SK-N-MC (cell line): ENCODE measurements at regions not wholly inside any gene's neighbourhood (a gene's known extent, or its start where the extent isn't known, plus 50 kb on each side); places are given as distances from the start of the nearest gene placed in this dataset.
"Not testable (repeated sequence)": the region's sequence is repeated elsewhere in the genome, so short reads cannot be mapped to it uniquely, and the experiment has no call there.

ENCODE experiments used
- EZH2 ChIP-seq: fragments of 200-600 bp; sonication (generic); IDR thresholded peaks from one replicate; pipeline ENCODE4 v1.6.1; 2017; ENCODE audit warnings: antibody characterized with exemption
- FOXP2 ChIP-seq: optimal IDR thresholded peaks from 2 replicates; pipeline ENCODE3; 2011; ENCODE audit warnings: mild to moderate bottlenecking, moderate library complexity; ENCODE audit not compliant: insufficient read depth; ENCODE audit errors: extremely low read length, control extremely low read depth
- POLR2AphosphoS5 ChIP-seq: IDR thresholded peaks from 2 replicates; pipeline ENCODE4 v1.6.1; 2012; ENCODE audit warnings: mild to moderate bottlenecking, low read depth, low read length, borderline replicate concordance

DNA sequence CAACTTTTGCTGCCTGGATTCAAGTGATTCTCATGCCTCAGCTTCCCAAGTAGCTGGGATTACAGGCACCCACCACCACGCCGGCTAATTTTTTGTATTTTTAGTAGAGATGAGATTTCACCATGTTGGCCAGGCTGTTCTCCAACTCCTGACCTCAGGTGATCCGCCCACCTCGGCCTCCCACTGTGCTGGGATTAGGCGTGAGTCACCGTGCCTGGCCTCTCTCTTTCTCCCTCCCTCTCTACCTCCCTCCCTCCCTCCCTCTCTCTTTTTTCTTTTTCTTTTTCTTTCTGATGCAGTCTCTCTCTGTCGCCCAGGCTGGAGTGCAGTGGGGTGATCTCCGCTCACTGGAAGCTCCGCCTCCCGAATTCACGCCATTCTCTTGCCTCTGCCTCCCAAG lies 186.3 kb upstream of the DAB2 start:
- not testable (repeated sequence) for TF ChIP-seq EZH2, POLR2AphosphoS5, FOXP2
